Keratinocyte (primary cell): ENCODE measurements at regions not wholly inside any gene's neighbourhood (a gene's known extent, or its start where the extent isn't known, plus 50 kb on each side); places are given as distances from the start of the nearest gene placed in this dataset.

Experiments
- EZH2 ChIP-seq: IDR thresholded peaks from one replicate; pipeline ENCODE4 v1.6.1; 2012; ENCODE audit warnings: inconsistent platforms, mild to moderate bottlenecking, low read length, moderate library complexity
- TF ChIP-seq, protein P1 (sequence below), 3 experiments: IDR thresholded peaks in 1 of 3; conservative IDR thresholded peaks in 1 of 3; optimal IDR thresholded peaks in 1 of 3; 2 replicates in 2 of 3; 3 replicates in 1 of 3; pipeline versions ENCODE3 to v1.5.1; 2011; ENCODE audit warnings: low read length in 3 of 3, mild to moderate bottlenecking in 3 of 3, moderate library complexity in 2 of 3, control low read depth in 1 of 3, inconsistent platforms in 1 of 3; ENCODE audit not compliant: insufficient read depth in 2 of 3; ENCODE audit errors: extremely low read depth in 1 of 3

GRCh38 chr11:120019191-120019590 is 118.7 kb downstream of the TRIM29 start:
- TF ChIP-seq, protein P1, sequence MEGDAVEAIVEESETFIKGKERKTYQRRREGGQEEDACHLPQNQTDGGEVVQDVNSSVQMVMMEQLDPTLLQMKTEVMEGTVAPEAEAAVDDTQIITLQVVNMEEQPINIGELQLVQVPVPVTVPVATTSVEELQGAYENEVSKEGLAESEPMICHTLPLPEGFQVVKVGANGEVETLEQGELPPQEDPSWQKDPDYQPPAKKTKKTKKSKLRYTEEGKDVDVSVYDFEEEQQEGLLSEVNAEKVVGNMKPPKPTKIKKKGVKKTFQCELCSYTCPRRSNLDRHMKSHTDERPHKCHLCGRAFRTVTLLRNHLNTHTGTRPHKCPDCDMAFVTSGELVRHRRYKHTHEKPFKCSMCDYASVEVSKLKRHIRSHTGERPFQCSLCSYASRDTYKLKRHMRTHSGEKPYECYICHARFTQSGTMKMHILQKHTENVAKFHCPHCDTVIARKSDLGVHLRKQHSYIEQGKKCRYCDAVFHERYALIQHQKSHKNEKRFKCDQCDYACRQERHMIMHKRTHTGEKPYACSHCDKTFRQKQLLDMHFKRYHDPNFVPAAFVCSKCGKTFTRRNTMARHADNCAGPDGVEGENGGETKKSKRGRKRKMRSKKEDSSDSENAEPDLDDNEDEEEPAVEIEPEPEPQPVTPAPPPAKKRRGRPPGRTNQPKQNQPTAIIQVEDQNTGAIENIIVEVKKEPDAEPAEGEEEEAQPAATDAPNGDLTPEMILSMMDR (optimal IDR thresholded peaks at IDR 0.05 in 1 of 3, IDR thresholded peaks at IDR 0.05 in 1 of 3, conservative IDR thresholded peaks at IDR 0.05 in 1 of 3; ENCODE audit: extremely low read depth in 1 of 3, insufficient read depth in 2 of 3, low read length in 3 of 3): no peak
- no peak for TF ChIP-seq EZH2
